ENCODE measurements at regions not wholly inside any gene's neighbourhood (a gene's known extent, or its start where the extent isn't known, plus 50 kb on each side); places are given as distances from the start of the nearest gene placed in this dataset.
"Not testable (repeated sequence)": the region's sequence is repeated elsewhere in the genome, so short reads cannot be mapped to it uniquely, and the experiment has no call there.

DNA sequence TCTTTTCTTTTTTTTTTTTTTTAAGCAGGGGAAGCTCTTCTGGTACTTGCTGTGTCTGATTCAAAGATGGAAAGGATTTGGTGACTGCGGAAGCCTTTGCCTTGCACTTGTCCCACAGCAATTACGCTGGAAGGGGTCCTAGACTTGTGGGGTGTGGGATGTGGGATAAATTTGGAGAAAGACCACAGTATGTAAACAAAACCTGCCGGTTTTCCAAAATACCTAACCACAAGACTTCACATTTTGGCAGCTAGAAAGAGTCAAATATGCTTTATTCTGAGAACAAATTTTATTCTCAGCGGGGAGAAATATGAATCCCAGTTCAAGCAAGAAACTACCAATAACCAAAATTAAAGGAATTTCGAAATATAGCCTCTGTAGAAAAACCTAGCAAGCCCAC, 176.5 kb downstream of the SPRY2 start:
- no peak overlapping the region for H3K27ac ChIP-seq
- no peak overlapping the region for H3K4me3 ChIP-seq (ENCODE audit: low read depth in 1 of 2, low read length in 1 of 2)
- H3K4me1 ChIP-seq (ENCODE audit: control insufficient read depth in 1 of 2, insufficient read depth in 1 of 2, low read depth in 1 of 2, low read length in 1 of 2) = peaks cover 23 to 44% of the 10 kb centered on the region in 2 experiments
- no peaks in the 10 kb centered on the region for H3K9me3 ChIP-seq
- H3K36me3 ChIP-seq = no peaks in the 10 kb centered on the region
- TF ChIP-seq, protein P1, sequence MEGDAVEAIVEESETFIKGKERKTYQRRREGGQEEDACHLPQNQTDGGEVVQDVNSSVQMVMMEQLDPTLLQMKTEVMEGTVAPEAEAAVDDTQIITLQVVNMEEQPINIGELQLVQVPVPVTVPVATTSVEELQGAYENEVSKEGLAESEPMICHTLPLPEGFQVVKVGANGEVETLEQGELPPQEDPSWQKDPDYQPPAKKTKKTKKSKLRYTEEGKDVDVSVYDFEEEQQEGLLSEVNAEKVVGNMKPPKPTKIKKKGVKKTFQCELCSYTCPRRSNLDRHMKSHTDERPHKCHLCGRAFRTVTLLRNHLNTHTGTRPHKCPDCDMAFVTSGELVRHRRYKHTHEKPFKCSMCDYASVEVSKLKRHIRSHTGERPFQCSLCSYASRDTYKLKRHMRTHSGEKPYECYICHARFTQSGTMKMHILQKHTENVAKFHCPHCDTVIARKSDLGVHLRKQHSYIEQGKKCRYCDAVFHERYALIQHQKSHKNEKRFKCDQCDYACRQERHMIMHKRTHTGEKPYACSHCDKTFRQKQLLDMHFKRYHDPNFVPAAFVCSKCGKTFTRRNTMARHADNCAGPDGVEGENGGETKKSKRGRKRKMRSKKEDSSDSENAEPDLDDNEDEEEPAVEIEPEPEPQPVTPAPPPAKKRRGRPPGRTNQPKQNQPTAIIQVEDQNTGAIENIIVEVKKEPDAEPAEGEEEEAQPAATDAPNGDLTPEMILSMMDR (IDR thresholded peaks at IDR 0.05) = no peak
- no peaks in the 10 kb centered on the region for H3K27me3 ChIP-seq

DNA sequence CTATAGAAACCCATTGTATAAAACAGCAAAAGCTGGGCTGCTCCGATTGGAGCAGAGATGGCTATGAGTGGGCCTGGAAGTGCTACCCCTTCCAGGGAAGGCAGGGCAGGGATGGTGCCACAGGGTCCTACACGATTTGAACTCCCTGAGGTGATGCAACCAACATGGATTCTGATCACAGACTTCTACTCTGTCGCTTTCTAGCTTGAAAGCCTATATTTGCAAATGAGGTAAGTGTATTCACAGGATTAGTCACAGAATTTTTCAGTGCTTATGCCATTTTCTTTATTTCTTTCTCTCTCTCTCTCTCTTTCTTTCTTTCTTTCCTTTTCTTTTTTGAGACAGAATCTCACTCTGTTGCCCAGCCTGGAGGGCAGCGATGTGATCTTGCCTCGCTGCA, 179.0 kb downstream of the SPRY2 start:
- peaks cover 0 to 18% of the 10 kb centered on the region in 2 experiments for H3K4me1 ChIP-seq (ENCODE audit: control insufficient read depth in 1 of 2, insufficient read depth in 1 of 2, low read depth in 1 of 2, low read length in 1 of 2)
- no peaks in the 10 kb centered on the region for H3K36me3 ChIP-seq
- TF ChIP-seq, protein P1 (IDR thresholded peaks at IDR 0.05) = no peak
- H3K27ac ChIP-seq = no peak overlapping the region
- H3K9me3 ChIP-seq = no peaks in the 10 kb centered on the region
- no peaks in the 10 kb centered on the region for H3K27me3 ChIP-seq
- no peak overlapping the region for H3K4me3 ChIP-seq (ENCODE audit: low read depth in 1 of 2, low read length in 1 of 2)

DNA sequence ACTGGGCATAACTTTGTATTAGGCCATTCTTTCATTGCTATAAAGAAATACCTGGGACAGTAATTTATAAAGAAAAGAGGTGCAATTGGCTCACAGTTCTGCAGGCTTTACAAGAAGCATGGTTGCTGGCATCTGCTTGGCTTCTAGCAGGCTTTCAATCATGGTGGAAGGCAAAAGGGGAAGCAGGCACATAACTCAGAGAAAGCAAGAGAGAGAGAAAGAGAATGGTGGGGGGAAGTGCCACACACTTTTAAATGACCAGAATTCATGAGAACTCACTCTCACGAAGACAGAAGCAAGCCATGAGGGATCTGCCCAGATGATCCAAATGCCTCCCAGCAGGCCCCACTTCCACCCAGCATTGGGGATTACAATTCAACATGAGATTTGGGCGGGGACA, 179.7 kb downstream of the SPRY2 start:
- H3K36me3 ChIP-seq = no peaks in the 10 kb centered on the region
- no peaks in the 10 kb centered on the region for H3K27me3 ChIP-seq
- H3K4me1 ChIP-seq (ENCODE audit: control insufficient read depth in 1 of 2, insufficient read depth in 1 of 2, low read depth in 1 of 2, low read length in 1 of 2) = peaks cover 0 to 16% of the 10 kb centered on the region in 2 experiments
- no peak overlapping the region for H3K27ac ChIP-seq
- TF ChIP-seq, protein P1 (IDR thresholded peaks at IDR 0.05) = no peak
- H3K4me3 ChIP-seq (ENCODE audit: low read depth in 1 of 2, low read length in 1 of 2) = no peak overlapping the region
- H3K9me3 ChIP-seq = no peaks in the 10 kb centered on the region

DNA sequence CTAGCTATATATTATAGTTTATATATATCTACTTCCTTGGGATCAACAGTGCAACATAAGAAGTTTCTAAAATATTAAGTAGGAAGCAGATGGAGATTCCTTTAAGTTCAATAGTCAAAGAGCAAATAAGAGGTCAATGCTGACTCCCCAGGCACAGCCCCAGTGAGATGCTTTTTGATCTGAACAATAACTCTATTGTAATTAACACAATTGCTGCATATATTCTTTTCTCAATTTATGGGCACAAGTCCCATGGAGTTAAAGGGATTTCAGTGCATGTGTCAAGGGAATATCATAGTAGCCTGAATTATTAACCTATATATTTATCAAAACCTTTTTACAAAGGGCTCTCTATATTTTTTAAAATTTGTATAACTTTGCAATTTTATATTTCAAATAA, 180.8 kb downstream of the SPRY2 start:
- Histone ChIP-seq H3K27ac (no peak overlapping the region), H3K4me3 (ENCODE audit: low read depth in 1 of 2, low read length in 1 of 2) (no peak overlapping the region), H3K27me3 (no peaks in the 10 kb centered on the region), H3K9me3 (no peaks in the 10 kb centered on the region), H3K4me1 (ENCODE audit: control insufficient read depth in 1 of 2, insufficient read depth in 1 of 2, low read depth in 1 of 2, low read length in 1 of 2) (peaks cover 0 to 6% of the 10 kb centered on the region in 2 experiments), H3K36me3 (no peaks in the 10 kb centered on the region)
- TF ChIP-seq, protein P1 (IDR thresholded peaks at IDR 0.05) = no peak

DNA sequence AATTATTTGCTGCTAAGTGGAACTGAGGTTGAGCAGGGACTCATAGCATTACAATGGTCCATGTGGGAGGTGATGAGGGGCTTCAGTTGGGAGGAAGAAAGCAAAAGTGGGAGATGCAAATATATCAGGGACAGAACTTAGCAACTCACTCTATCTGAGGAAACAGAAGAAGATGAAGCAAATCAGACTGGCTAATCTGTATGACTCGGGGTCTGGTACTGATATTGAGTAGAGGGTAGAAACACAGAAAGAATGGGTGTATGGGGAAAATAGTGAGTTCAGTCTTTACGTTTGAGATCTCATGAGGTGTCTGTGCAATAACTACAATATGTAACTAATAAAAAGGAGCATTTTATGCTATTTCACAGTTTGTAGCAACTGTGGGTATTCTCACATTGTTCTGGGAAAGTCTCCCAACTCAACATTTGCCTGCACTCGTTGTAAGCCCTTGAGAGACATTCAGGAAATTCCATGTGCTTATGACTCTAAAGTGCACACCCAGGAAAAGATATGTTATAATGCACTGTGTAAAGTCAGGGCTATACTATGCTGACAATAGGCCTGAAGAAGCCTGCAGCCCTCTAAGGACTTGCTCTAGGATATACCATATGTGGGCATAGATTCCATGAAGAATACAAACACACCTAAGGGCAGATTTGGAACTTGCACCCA, 183.5 kb downstream of the SPRY2 start:
- H3K36me3 ChIP-seq = no peaks in the 10 kb centered on the region
- H3K27ac ChIP-seq = no peak overlapping the region
- no peaks in the 10 kb centered on the region for H3K9me3 ChIP-seq
- TF ChIP-seq, protein P1 (IDR thresholded peaks at IDR 0.05) = no peak
- peaks cover 0 to 5% of the 10 kb centered on the region in 2 experiments for H3K4me1 ChIP-seq (ENCODE audit: control insufficient read depth in 1 of 2, insufficient read depth in 1 of 2, low read depth in 1 of 2, low read length in 1 of 2)
- no peak overlapping the region for H3K4me3 ChIP-seq (ENCODE audit: low read depth in 1 of 2, low read length in 1 of 2)
- H3K27me3 ChIP-seq = no peaks in the 10 kb centered on the region

DNA sequence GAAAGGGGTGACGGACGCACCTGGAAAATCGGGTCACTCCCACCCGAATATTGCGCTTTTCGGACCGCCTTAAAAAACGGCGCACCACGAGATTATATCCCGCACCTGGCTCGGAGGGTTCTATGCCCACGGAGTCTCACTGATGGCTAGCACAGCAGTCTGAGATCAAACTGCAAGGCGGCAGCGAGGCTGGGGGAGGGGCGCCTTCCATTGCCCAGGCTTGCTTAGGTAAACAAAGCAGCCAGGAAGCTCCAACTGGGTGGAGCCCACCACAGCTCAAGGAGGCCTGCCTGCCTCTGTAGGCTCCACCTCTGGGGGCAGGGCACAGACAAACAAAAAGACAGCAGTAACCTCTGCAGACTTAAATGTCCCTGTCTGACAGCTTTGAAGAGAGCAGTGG, 188.8 kb downstream of the SPRY2 start:
- H3K27me3 ChIP-seq; H3K27ac ChIP-seq; H3K4me3 ChIP-seq (ENCODE audit: low read depth in 1 of 2, low read length in 1 of 2); H3K9me3 ChIP-seq; H3K36me3 ChIP-seq; H3K4me1 ChIP-seq (ENCODE audit: control insufficient read depth in 1 of 2, insufficient read depth in 1 of 2, low read depth in 1 of 2, low read length in 1 of 2): not testable (repeated sequence)
